Tibial nerve (tissue), 3 donors: ENCODE measurements at regions not wholly inside any gene's neighbourhood (a gene's known extent, or its start where the extent isn't known, plus 50 kb on each side); places are given as distances from the start of the nearest gene placed in this dataset.

Source experiments
- POLR2A ChIP-seq, 2 donors: fragments of 450-650 bp; IDR thresholded peaks; one replicate each; pipeline ENCODE4 v1.6.1; 2017; ENCODE audit warnings: antibody characterized with exemption in 2 of 2, mild to moderate bottlenecking in 2 of 2, moderate library complexity in 2 of 2
- TF ChIP-seq, protein P1 (sequence below), 5 experiments: fragments of 200-600 bp in 3 of 5; fragments of 450-650 bp in 2 of 5; sonication (generic) in 3 of 5; IDR thresholded peaks; one replicate each; pipeline ENCODE4 v1.5.1; 2016 to 2019; ENCODE audit warnings: antibody characterized with exemption in 5 of 5, mild to moderate bottlenecking in 3 of 5, moderate library complexity in 2 of 5

DNA sequence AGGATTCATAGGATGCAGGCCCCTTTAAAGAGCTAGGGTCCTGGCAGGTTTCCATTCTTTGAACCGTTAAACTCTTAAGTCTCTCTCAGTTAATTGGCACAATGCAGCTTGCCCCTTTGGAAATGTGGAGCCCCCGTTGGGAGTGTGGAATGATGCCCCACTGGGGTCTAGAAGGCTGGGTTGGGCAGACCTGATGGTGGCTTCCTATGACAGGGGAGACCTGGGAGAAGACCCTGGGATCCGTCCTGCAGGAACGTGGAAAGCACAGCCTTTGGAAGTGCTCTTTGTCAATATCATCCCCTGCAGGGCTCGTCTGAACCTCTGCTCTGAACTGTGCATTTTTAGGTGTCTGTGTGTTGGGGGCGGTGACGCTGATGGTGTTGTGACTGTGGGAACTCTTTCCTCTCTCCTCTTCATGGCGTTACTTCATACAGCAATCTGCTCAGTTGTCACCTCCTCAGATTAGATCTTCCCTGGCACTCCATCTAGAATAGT, 190.6 kb downstream of the MYCN start:
- TF ChIP-seq, protein P1, sequence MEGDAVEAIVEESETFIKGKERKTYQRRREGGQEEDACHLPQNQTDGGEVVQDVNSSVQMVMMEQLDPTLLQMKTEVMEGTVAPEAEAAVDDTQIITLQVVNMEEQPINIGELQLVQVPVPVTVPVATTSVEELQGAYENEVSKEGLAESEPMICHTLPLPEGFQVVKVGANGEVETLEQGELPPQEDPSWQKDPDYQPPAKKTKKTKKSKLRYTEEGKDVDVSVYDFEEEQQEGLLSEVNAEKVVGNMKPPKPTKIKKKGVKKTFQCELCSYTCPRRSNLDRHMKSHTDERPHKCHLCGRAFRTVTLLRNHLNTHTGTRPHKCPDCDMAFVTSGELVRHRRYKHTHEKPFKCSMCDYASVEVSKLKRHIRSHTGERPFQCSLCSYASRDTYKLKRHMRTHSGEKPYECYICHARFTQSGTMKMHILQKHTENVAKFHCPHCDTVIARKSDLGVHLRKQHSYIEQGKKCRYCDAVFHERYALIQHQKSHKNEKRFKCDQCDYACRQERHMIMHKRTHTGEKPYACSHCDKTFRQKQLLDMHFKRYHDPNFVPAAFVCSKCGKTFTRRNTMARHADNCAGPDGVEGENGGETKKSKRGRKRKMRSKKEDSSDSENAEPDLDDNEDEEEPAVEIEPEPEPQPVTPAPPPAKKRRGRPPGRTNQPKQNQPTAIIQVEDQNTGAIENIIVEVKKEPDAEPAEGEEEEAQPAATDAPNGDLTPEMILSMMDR (IDR thresholded peaks at IDR 0.05), result no peak
- TF ChIP-seq POLR2A (IDR thresholded peaks at IDR 0.05), result no peak
